Spleen (tissue), 11 donors: ENCODE measurements at regions not wholly inside any gene's neighbourhood (a gene's known extent, or its start where the extent isn't known, plus 50 kb on each side); places are given as distances from the start of the nearest gene placed in this dataset.

Experiments used
- DNase-seq: peaks from one replicate; pipeline ENCODE4 v3.0.0-alpha.2; 2020
- H3K27ac ChIP-seq, 8 donors: fragments of 200-600 bp; sonication (generic) in 7 of 8; 1 replicate in 4 of 8; 2 replicates in 4 of 8; pipeline versions ENCODE4 v1.5.0 to v1.8.0; 2016 to 2021; ENCODE audit warnings: inconsistent platforms in 4 of 8, mild to moderate bottlenecking in 4 of 8, moderate library complexity in 1 of 8
- H3K27me3 ChIP-seq, 7 donors: fragments of 200-600 bp; sonication (generic) in 6 of 7; replicated peaks in 1 of 7; 1 replicate in 4 of 7; 2 replicates in 3 of 7; pipeline versions ENCODE4 v1.5.0 to v1.8.0; 2016 to 2021; ENCODE audit warnings: inconsistent platforms in 3 of 7, mild to moderate bottlenecking in 1 of 7
- H3K36me3 ChIP-seq, 6 donors: fragments of 200-600 bp; sonication (generic) in 5 of 6; 1 replicate in 4 of 6; 2 replicates in 2 of 6; pipeline versions ENCODE4 v1.5.0 to v1.8.0; 2016 to 2021; ENCODE audit warnings: inconsistent platforms in 2 of 6
- H3K4me1 ChIP-seq, 6 donors: fragments of 200-600 bp; sonication (generic) in 5 of 6; 1 replicate in 3 of 6; 2 replicates in 3 of 6; pipeline versions ENCODE4 v1.5.0 to v1.8.0; 2016 to 2021; ENCODE audit warnings: inconsistent platforms in 3 of 6
- H3K4me3 ChIP-seq, 8 donors: fragments of 200-600 bp; sonication (generic) in 7 of 8; 1 replicate in 4 of 8; 2 replicates in 4 of 8; pipeline versions ENCODE4 v1.5.0 to v1.8.0; 2016 to 2021; ENCODE audit warnings: inconsistent platforms in 4 of 8, mild to moderate bottlenecking in 4 of 8, moderate library complexity in 2 of 8
- H3K9me3 ChIP-seq, 8 donors: fragments of 200-600 bp; sonication (generic) in 7 of 8; 1 replicate in 4 of 8; 2 replicates in 4 of 8; pipeline versions ENCODE4 v1.5.0 to v1.8.0; 2016 to 2021; ENCODE audit warnings: inconsistent platforms in 4 of 8
- POLR2A ChIP-seq, 3 donors: fragments of 450-650 bp; IDR thresholded peaks; one replicate each; pipeline ENCODE4 v1.5.1; 2017; ENCODE audit warnings: antibody characterized with exemption in 3 of 3, mild to moderate bottlenecking in 1 of 3
- POLR2AphosphoS5 ChIP-seq, 3 donors: sonication (generic); formaldehyde crosslinking; IDR thresholded peaks; one replicate each; pipeline ENCODE4 v1.5.1; 2017; ENCODE audit warnings: antibody characterized with exemption in 3 of 3
- WGBS, 5 donors: extraction: QIAGEN DNeasy Blood & Tissue Kit in 3 of 5; methylation state at CpG; one replicate each; pipeline versions ENCODE4 v1.1.5 to v1.1.7; 2013 to 2018; 5-methylcytosine and 5-hydroxymethylcytosine counted together
- intact Hi-C: fragments of 100-400 bp; cut with DNase I; formaldehyde crosslinking; loops from one replicate; pipeline ENCODE4 v1.15.0; 2023; ENCODE audit warnings: low total_unique reads
- TF ChIP-seq, protein P1 (sequence below), 11 experiments: fragments of 200-600 bp in 7 of 11; fragments of 450-650 bp in 4 of 11; sonication (generic) in 4 of 11; IDR thresholded peaks in 8 of 11; conservative IDR thresholded peaks in 3 of 11; 1 replicate in 7 of 11; 2 replicates in 4 of 11; pipeline versions ENCODE4 v1.4.0 to v1.8.0; 2016 to 2021; ENCODE audit warnings: antibody characterized with exemption in 11 of 11, inconsistent platforms in 4 of 11, mild to moderate bottlenecking in 1 of 11
- donor health status: healthy with polysubstance abuse.
- donor health status: DM: no; HTN: no; CAD: no; lungs with moderate emphysema.
- donor health status: DM: no; HTN: no; CAD: no.
- donor health status: Bipolar disorder and iron deficiency.
- donor health status: healthy.
- donor health status: DM: no; HTN: no; CAD: no.
- donor health status: DM: yes; HTN: yes; CAD: no.

GRCh38 chr10:59561477-59562121 lies 148.1 kb downstream of the SLC16A9 start:
- H3K4me3 ChIP-seq: no peak overlapping the region
- no peaks in the 10 kb centered on the region for H3K36me3 ChIP-seq
- H3K27ac ChIP-seq: no peak overlapping the region
- DNase-seq: no peak
- TF ChIP-seq POLR2AphosphoS5 (IDR thresholded peaks at IDR 0.05) (no peak), POLR2A (IDR thresholded peaks at IDR 0.05) (no peak)
- TF ChIP-seq, protein P1, sequence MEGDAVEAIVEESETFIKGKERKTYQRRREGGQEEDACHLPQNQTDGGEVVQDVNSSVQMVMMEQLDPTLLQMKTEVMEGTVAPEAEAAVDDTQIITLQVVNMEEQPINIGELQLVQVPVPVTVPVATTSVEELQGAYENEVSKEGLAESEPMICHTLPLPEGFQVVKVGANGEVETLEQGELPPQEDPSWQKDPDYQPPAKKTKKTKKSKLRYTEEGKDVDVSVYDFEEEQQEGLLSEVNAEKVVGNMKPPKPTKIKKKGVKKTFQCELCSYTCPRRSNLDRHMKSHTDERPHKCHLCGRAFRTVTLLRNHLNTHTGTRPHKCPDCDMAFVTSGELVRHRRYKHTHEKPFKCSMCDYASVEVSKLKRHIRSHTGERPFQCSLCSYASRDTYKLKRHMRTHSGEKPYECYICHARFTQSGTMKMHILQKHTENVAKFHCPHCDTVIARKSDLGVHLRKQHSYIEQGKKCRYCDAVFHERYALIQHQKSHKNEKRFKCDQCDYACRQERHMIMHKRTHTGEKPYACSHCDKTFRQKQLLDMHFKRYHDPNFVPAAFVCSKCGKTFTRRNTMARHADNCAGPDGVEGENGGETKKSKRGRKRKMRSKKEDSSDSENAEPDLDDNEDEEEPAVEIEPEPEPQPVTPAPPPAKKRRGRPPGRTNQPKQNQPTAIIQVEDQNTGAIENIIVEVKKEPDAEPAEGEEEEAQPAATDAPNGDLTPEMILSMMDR (IDR thresholded peaks at IDR 0.05 in 8 of 11, conservative IDR thresholded peaks at IDR 0.05 in 3 of 11): no peak
- intact Hi-C loops: no loop called here
- no peaks in the 10 kb centered on the region for H3K27me3 ChIP-seq
- 46 to 81% (median 77%) methylated on average over 3 of the region's 3 CpGs for WGBS, 5 donors
- no peaks in the 10 kb centered on the region for H3K4me1 ChIP-seq
- no peaks in the 10 kb centered on the region for H3K9me3 ChIP-seq

- 73 to 88% (median 79%) methylated on average over 2 of the region's 2 CpGs for WGBS, 5 donors
- intact Hi-C loops: no loop called here
- DNase-seq: no peak
- no peak overlapping the region for H3K4me3 ChIP-seq
- H3K27ac ChIP-seq: no peak overlapping the region
- no peaks in the 10 kb centered on the region for H3K4me1 ChIP-seq
- no peaks in the 10 kb centered on the region for H3K9me3 ChIP-seq
- no peaks in the 10 kb centered on the region for H3K36me3 ChIP-seq
- H3K27me3 ChIP-seq: no peaks in the 10 kb centered on the region
- TF ChIP-seq, protein P1 (IDR thresholded peaks at IDR 0.05 in 8 of 11, conservative IDR thresholded peaks at IDR 0.05 in 3 of 11): no peak
- TF ChIP-seq POLR2AphosphoS5 (IDR thresholded peaks at IDR 0.05): no peak
- no peak for TF ChIP-seq POLR2A (IDR thresholded peaks at IDR 0.05)
These were observed 148.7 kb downstream of the SLC16A9 start for GRCh38 chr10:59560990-59561389.

GRCh38 chr10:59560161-59560560 lies 149.5 kb downstream of the SLC16A9 start:
- no peak overlapping the region for H3K27ac ChIP-seq
- TF ChIP-seq, protein P1 (IDR thresholded peaks at IDR 0.05 in 8 of 11, conservative IDR thresholded peaks at IDR 0.05 in 3 of 11): no peak
- TF ChIP-seq POLR2AphosphoS5 (IDR thresholded peaks at IDR 0.05) (no peak), POLR2A (IDR thresholded peaks at IDR 0.05) (no peak)
- 57 to 70% (median 62%) methylated on average over 2 of the region's 2 CpGs for WGBS, 5 donors
- intact Hi-C loops: no loop called here
- H3K9me3 ChIP-seq: no peaks in the 10 kb centered on the region
- H3K27me3 ChIP-seq: no peaks in the 10 kb centered on the region
- H3K4me3 ChIP-seq: no peak overlapping the region
- DNase-seq: no peak
- no peaks in the 10 kb centered on the region for H3K4me1 ChIP-seq
- no peaks in the 10 kb centered on the region for H3K36me3 ChIP-seq

- H3K36me3 ChIP-seq: no peaks in the 10 kb centered on the region
- no peak overlapping the region for H3K4me3 ChIP-seq
- no peak for DNase-seq
- WGBS, 5 donors: 70 to 84% (median 75%) methylated on average over 4 of the region's 4 CpGs
- H3K4me1 ChIP-seq: no peaks in the 10 kb centered on the region
- no peak overlapping the region for H3K27ac ChIP-seq
- H3K9me3 ChIP-seq: no peaks in the 10 kb centered on the region
- intact Hi-C loops: no loop called here
- TF ChIP-seq POLR2AphosphoS5 (IDR thresholded peaks at IDR 0.05) (no peak), POLR2A (IDR thresholded peaks at IDR 0.05) (no peak)
- TF ChIP-seq, protein P1 (IDR thresholded peaks at IDR 0.05 in 8 of 11, conservative IDR thresholded peaks at IDR 0.05 in 3 of 11): no peak
- no peaks in the 10 kb centered on the region for H3K27me3 ChIP-seq
These were observed 151.6 kb downstream of the SLC16A9 start for GRCh38 chr10:59558066-59558465.
